Fibroblast of peridontal ligament (primary cell): ENCODE measurements at regions not wholly inside any gene's neighbourhood (a gene's known extent, or its start where the extent isn't known, plus 50 kb on each side); places are given as distances from the start of the nearest gene placed in this dataset.
"Not testable (repeated sequence)": the region's sequence is repeated elsewhere in the genome, so short reads cannot be mapped to it uniquely, and the experiment has no call there.

Experiments used
- DNase-seq: peaks from one replicate; pipeline ENCODE4 v3.0.0-alpha.2; 2010; ENCODE audit errors: extremely low read depth

- no peak for DNase-seq
Observed at GRCh38 chr12:84272324-84272723, 640.3 kb downstream of the SLC6A15 start.

DNA sequence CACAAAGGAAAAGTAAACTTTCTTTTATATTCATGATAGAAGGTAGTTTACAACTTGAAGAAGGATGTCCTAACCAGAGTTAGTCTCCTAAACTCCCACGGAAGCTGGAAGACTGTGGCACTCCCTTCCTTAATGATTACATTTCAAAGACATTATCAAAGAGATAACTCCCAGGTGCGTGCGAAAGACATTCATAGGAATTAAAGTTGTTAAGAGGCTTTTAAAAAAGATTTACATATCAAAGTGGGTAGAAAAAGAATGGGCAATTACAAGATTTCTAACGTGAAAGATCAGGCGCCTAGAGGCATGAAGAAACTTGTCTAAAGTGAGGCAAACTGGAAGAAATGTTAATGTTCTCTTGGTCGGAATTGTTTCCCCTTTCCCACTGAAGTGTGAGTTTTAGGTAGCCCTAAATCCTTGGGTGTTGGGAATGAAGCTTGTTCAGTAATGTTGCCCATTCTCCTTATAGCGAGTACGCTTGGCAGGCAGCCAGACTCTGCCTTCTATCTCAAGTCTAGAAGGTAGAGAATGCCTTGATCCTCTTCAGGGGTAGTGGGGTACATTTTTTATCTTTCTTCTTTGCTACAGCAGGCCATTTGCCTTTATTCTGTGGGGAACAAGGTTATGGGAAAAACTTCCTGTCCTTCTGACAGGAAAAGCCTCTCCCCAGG lies 642.0 kb downstream of the SLC6A15 start:
- no peak for DNase-seq

- no peak for DNase-seq
Observed at GRCh38 chr12:84247931-84248330, 664.7 kb downstream of the SLC6A15 start.

GRCh38 chr12:84243686-84244085 lies 668.9 kb downstream of the SLC6A15 start:
- no peak for DNase-seq

DNA sequence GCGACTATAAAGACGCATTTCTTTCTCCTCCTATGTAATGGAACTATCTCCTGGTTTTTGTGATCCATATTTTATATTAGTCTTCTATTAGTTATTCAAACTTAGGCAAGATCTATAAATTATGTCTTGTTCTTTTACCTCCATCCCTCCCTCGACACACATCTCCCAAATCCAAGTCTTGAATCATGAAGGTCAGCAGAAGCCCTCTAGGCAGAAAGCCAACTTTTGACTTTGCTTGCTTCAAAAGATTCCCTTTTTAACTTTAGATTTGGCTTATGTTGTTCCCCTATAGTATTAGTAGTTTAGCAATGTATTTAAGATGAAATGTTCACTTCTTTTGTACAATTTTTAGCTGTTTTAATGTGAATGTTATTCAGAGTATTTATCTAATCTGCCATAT lies 689.8 kb downstream of the SLC6A15 start:
- no peak for DNase-seq

DNA sequence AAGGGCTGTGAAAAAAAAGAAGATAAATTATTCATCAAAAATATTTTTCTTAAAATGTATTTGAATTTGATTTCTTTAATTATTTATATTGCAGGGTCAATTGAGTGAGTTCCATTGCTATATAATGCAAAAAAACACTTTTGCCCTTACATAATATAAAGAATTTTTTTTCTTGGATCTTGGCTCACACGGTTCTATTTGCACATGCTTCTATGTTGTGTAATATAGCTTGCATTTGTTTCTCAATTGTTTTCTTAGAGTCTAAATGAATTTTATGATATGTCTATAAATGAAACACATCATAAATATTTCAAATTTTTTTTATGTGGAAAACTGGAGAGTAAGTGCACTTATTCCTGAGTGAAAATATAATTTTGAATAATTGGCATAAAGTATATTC lies 694.2 kb downstream of the SLC6A15 start:
- no peak for DNase-seq

DNA sequence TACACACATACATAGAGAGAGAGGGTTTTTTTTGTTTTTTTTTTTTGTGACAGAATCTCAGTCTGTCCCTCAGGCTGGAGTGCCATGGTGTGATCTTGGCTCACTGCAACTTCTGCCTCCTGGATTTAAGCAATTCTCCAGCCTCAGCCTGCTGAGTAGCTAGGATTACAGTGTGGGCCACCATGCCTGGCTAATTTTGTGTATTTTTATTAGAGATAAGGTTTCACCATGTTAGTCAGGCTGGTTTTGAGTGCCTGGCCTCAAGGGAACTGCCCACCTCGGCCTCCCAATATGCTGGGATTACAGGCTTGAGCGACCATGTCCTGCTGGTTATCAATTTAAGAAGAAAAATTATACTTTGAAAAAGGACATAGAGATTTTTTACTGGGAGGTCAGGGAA lies 710.6 kb downstream of the SLC6A15 start:
- peak; percentile 13 for DNase-seq

- DNase-seq = no peak
Observed at GRCh38 chr12:84198294-84198946, 714.2 kb downstream of the SLC6A15 start.

- no peak for DNase-seq
Observed at GRCh38 chr12:84191779-84192178, 720.8 kb downstream of the SLC6A15 start.

DNA sequence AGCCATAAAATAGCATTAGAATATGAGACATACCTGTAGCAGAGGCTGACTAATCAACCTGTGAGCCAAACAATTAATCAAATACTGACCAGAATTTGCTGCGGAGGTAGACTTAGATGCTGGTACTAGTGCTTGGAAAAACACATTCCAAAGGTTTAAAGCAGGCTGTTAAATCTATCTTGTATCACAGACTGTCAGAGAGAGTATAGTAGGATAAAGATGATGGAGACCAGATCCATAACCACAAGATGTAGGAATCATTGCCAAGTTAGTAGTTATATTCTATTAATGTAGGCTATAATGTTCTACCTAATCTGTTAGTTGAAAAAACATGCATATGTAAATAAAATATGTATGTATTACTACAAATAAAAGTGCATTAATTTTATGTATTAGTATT lies 726.2 kb downstream of the SLC6A15 start:
- DNase-seq = no peak

DNA sequence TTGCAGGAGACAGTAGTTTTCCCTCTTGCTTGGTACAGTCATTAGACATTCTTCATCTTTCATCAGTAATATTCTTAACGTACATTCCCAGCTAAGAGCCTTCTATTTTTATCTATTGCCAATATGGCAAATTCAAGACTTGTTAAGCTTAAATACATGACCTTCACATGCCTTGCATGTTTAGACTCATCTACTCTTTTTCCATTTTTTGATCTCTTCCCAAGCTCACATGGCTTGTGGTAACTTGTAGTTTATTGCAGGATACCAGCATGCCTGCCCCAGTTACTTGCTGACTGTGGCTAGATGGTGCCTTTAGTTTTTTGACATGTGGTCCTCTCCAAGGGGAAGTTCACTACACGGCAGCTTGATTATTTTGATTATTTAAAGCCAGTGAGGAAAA lies 729.0 kb downstream of the SLC6A15 start:
- DNase-seq = no peak

GRCh38 chr12:84174115-84174514 lies 738.5 kb downstream of the SLC6A15 start:
- DNase-seq = no peak

DNA sequence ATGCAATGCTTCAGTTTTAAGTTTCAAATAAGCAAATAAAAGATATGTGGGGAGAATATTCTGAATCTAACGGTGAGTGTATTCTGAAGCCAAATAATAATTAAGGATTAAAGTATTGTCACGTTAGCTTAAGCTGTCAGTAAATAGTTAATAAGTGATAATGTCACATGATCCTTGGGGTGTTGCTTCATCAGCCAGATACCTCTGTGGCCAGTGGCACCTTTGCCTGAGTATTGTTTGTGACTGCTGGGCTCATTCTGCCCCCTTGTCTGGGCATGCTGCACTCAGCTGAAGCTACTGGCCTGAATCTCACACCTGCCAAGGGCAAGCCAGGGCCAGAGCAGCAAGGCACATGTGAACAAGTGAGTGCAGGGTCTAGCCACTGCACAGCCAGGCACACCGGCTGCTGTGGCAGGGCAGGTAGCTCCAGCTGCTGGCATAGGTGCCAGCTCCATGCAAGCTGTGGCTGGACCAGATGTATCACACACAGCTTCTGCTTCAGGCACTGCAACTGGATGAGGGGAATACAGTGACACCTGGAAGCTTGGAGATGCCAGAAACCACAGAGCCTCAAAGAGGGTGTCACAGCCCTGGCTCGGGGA lies 739.7 kb downstream of the SLC6A15 start:
- DNase-seq = no peak

DNA sequence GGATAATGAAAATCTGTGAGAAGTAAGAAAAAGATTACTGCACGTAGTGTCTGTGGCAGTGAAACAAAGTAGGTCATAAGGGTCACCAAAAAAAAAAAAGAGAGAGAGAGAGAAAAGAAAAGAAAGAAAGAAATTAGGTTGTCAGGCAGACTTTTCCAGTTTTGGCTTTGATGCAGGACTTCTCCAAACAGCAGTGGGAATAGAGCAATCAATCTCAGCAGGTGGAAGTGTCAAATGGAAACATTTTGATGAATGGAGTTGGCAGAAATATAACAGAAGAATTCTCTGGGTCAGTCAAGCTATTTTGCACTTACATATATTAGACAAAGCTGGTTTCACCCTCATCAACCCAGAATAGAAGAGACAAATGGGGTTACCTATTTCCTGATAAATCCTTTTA lies 745.8 kb downstream of the SLC6A15 start:
- DNase-seq = no peak

GRCh38 chr12:84165998-84166571 lies 746.5 kb downstream of the SLC6A15 start:
- DNase-seq = no peak

DNA sequence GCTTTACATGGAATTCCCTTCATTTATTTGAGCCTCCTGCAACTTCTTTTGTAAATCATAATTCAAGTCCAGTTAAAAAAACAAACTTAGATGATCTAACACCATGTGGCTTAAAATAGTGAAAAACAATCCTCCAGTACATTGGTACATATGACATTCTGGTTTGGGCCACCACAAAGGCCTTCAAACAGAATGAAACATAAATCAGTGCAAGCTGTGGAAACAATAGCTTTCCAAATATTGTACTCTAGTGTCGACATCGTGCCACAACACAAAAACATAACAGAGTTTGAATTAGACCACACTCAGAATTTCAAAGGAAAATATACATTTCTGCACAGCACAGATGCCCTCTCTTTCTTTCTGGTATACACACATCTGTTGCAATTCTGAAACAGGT lies 751.3 kb downstream of the SLC6A15 start:
- peak; percentile 81 for DNase-seq

DNA sequence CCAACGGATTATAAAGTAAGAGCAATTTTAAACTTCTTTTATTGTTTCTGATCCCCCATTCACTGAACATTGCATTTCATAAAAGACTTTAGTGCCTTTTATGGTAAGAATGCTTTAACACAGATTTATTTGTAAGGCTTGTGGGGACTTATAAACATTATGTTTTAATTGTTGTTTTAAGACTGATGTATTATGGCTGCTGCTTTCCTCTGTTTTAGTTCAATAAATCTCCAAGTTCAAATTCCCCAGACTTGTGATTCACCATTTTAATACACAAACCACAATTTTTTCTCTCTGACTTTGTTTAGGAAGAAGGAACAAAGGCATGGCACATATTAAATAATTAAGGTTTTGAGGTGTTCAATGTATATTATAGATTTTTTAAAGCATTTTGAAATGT lies 753.3 kb downstream of the SLC6A15 start:
- peak; percentile 20 for DNase-seq

DNA sequence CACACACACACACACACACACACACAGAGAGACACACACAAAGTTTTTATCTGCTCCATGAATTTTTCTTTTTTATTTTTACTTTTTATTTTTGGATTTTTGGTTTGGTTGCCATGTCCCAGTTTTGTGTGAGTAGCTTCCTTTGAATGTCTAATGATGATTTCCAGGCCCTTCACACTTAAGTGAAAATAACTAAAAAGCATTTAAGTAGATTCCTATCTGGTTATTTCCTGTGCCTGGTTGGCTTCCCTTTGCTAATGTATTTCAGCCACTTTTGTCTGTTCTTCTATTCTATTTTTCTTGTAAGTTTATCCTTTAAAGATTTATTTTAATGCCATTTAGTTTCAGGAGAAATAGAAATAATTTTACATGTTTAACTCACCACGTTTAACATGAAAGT lies 755.4 kb downstream of the SLC6A15 start:
- DNase-seq = no peak

- not testable (repeated sequence) for DNase-seq
Observed at GRCh38 chr12:84154991-84155930, 757.3 kb downstream of the SLC6A15 start.

DNA sequence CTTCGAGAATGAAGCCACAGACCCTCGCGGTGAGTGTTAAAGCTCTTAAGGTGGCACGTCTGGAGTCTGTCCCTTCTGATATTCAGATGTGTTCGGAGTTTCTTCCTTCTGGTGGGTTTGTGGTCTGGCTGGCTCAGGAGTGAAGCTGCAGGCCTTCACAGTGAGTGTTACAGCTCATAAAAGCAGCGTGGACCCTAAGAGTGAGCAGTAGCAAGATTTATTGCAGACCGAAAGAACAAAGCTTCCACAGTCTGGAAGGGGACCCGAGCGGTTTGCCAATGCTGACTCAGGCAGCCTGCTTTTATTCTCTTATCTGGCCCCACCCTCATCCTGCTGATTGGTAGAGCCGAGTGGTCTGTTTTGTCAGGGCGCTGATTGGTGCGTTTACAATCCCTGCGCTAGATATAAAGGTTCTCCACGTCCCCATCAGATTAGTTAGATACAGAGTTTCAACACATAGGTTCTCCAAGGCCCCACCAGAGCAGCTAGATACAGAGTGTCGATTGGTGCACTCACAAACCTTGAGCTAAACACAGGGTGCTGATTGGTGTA lies 758.1 kb downstream of the SLC6A15 start:
- not testable (repeated sequence) for DNase-seq

DNA sequence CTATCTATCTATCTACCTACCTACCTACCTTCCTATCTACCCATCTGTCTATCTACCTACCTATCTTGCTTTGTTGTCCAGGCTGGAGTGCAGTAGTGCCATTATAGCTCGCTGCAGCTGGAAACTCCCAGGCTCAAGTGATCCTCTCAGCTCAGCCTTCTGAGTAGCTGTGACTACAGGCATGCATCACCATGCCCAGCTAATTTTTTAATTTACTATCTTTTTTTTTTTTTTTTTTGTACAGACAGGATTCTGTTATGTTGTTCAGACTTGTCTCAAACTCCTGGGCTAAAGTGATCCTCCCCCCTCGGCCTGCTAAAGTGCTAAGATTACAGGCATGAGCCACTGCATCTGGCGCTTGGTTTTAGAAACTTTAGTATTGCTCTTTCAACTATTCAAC lies 762.4 kb downstream of the SLC6A15 start:
- DNase-seq = no peak

- no peak for DNase-seq
Observed at GRCh38 chr12:84148335-84148734, 764.3 kb downstream of the SLC6A15 start.
